T-cell (primary cell): ENCODE measurements at regions not wholly inside any gene's neighbourhood (a gene's known extent, or its start where the extent isn't known, plus 50 kb on each side); places are given as distances from the start of the nearest gene placed in this dataset.

ENCODE experiments used
- ATAC-seq, 4 experiments: fragments of 200-7000 bp in 3 of 4; fragments of 150-1000 bp in 1 of 4; cut with Tn5 transposase; replicated peaks in 1 of 4; 1 replicate in 3 of 4; 2 replicates in 1 of 4; pipeline ENCODE4 v1.10.0; 2021; ENCODE audit warnings: moderate library complexity in 3 of 4, mild to moderate bottlenecking in 2 of 4, moderate number of reproducible peaks in 1 of 4
- CTCF ChIA-PET, 2 donors: fragments of 300-600 bp; sonication (Branson Sonifier 250); formaldehyde crosslinking; loops; one replicate each; lab custom pipeline; 2022; ENCODE audit warnings: antibody characterized with exemption in 2 of 2; lab: Charles Lee
- POLR2A ChIA-PET, 2 donors: fragments of 300-600 bp; sonication (Branson Sonifier 250); formaldehyde crosslinking; loops; one replicate each; lab custom pipeline; 2022; ENCODE audit warnings: antibody characterized with exemption in 2 of 2; lab: Charles Lee
- DNase-seq, 35 experiments: peaks; one replicate each; pipeline versions ENCODE4 v3.0.0 to v3.0.0-alpha.2; 2013 to 2023
- H3K27ac ChIP-seq: one replicate; pipeline ENCODE4 v1.5.1; 2013; ENCODE audit warnings: low read length
- H3K27me3 ChIP-seq, 2 experiments: replicated peaks in 1 of 2; 1 replicate in 1 of 2; 2 replicates in 1 of 2; pipeline versions ENCODE4 v1.6.1 to v1.7.0; 2013; ENCODE audit warnings: low read length in 1 of 2, mixed read lengths in 1 of 2; ENCODE audit not compliant: control insufficient read depth in 2 of 2, insufficient read depth in 2 of 2; ENCODE audit errors: extremely low read depth in 1 of 2
- H3K36me3 ChIP-seq, 2 donors: 1 replicate in 1 of 2; 2 replicates in 1 of 2; pipeline versions ENCODE4 v1.6.1 to v1.7.0; 2013; ENCODE audit warnings: low read length in 1 of 2; ENCODE audit not compliant: control insufficient read depth in 2 of 2, insufficient read depth in 1 of 2; ENCODE audit errors: extremely low read depth in 1 of 2
- H3K4me1 ChIP-seq, 2 experiments: 1 replicate in 1 of 2; 2 replicates in 1 of 2; pipeline versions ENCODE4 v1.6.1 to v1.7.0; 2013; ENCODE audit warnings: low read length in 2 of 2, mixed read lengths in 1 of 2; ENCODE audit not compliant: insufficient read depth in 2 of 2, control insufficient read depth in 1 of 2; ENCODE audit errors: extremely low read depth in 1 of 2
- H3K4me3 ChIP-seq, 2 donors: 1 replicate in 1 of 2; 2 replicates in 1 of 2; pipeline versions ENCODE4 v1.5.1 to v1.7.0; 2013; ENCODE audit warnings: mild to moderate bottlenecking in 2 of 2, low read length in 1 of 2, moderate library complexity in 1 of 2; ENCODE audit not compliant: control insufficient read depth in 1 of 2; ENCODE audit errors: extremely low read depth in 1 of 2
- H3K9me3 ChIP-seq: 2 replicates; pipeline ENCODE4 v1.7.0; 2013
- H3K27ac Mint-ChIP-seq, 2 donors: one replicate each; pipeline ENCODE4 v1.8.0; 2020 to 2021; ENCODE audit warnings: mild to moderate bottlenecking in 2 of 2, mixed read lengths in 2 of 2
- H3K27me3 Mint-ChIP-seq, 2 donors: one replicate each; pipeline ENCODE4 v1.8.0; 2021 to 2022; ENCODE audit warnings: mixed read lengths in 2 of 2
- H3K36me3 Mint-ChIP-seq: one replicate; pipeline ENCODE4 v1.8.0; 2021; ENCODE audit warnings: mixed read lengths
- H3K4me1 Mint-ChIP-seq, 3 donors: one replicate each; pipeline ENCODE4 v1.8.0; 2020 to 2022; ENCODE audit warnings: mixed read lengths in 3 of 3, mild to moderate bottlenecking in 1 of 3
- H3K4me3 Mint-ChIP-seq, 3 donors: one replicate each; pipeline ENCODE4 v1.8.0; 2020 to 2022; ENCODE audit warnings: mild to moderate bottlenecking in 3 of 3, mixed read lengths in 3 of 3, moderate library complexity in 3 of 3
- H3K9me3 Mint-ChIP-seq, 3 donors: one replicate each; pipeline ENCODE4 v1.8.0; 2020 to 2022; ENCODE audit warnings: mixed read lengths in 3 of 3
- WGBS: methylation state at CpG from one replicate; pipeline ENCODE4 v1.1.5; 2013; ENCODE audit warnings: missing lambda C conversion rate; ENCODE audit not compliant: insufficient coverage; 5-methylcytosine and 5-hydroxymethylcytosine counted together

GRCh38 chr15:62934236-62934971 is 108.1 kb upstream of the TPM1 start:
- Histone ChIP-seq H3K27me3 (peaks cover 0 to 16% of the 10 kb centered on the region in 2 experiments), H3K36me3 (no peaks in the 10 kb centered on the region), H3K4me3 (no peak overlapping the region), H3K9me3 (no peaks in the 10 kb centered on the region), H3K4me1 (no peaks in the 10 kb centered on the region), H3K27ac (no peak overlapping the region)
- Mint-ChIP-seq H3K4me3 (no peak overlapping the region), H3K36me3 (no peaks in the 10 kb centered on the region), H3K4me1 (no peaks in the 10 kb centered on the region), H3K27me3 (peaks cover 44 to 49% of the 10 kb centered on the region in 2 donors), H3K9me3 (no peaks in the 10 kb centered on the region), H3K27ac (no peak overlapping the region)
- WGBS, result 81% methylated on average over 5 of the region's 14 CpGs
- CTCF ChIA-PET, result no interaction called here
- no peak for ATAC-seq
- no peak for DNase-seq
- POLR2A ChIA-PET, result no interaction called here

- H3K9me3 Mint-ChIP-seq, result no peaks in the 10 kb centered on the region
- ChIA-PET POLR2A (no interaction called here), CTCF (no interaction called here)
- DNase-seq (no peak), ATAC-seq (no peak)
- H3K36me3 Mint-ChIP-seq, result no peaks in the 10 kb centered on the region
- no peak overlapping the region for H3K4me3 Mint-ChIP-seq
- H3K27me3 Mint-ChIP-seq, result peaks cover 44 to 55% of the 10 kb centered on the region in 2 donors
- no peaks in the 10 kb centered on the region for H3K36me3 ChIP-seq
- H3K4me3 ChIP-seq, result no peak overlapping the region
- 43% methylated on average over 8 of the region's 12 CpGs for WGBS
- no peaks in the 10 kb centered on the region for H3K4me1 Mint-ChIP-seq
- H3K27ac Mint-ChIP-seq, result no peak overlapping the region
- no peaks in the 10 kb centered on the region for H3K4me1 ChIP-seq
- H3K9me3 ChIP-seq, result no peaks in the 10 kb centered on the region
- peaks cover 0 to 16% of the 10 kb centered on the region in 2 experiments for H3K27me3 ChIP-seq
- no peak overlapping the region for H3K27ac ChIP-seq
Observed at GRCh38 chr15:62935300-62936081, 107.1 kb upstream of the TPM1 start.

GRCh38 chr15:62938825-62939224 is 103.7 kb upstream of the TPM1 start:
- CTCF ChIA-PET, result no interaction called here

GRCh38 chr15:62940093-62940754 is 102.3 kb upstream of the TPM1 start:
- 61% methylated on average over 2 of the region's 4 CpGs for WGBS
- Mint-ChIP-seq H3K27ac (no peak overlapping the region), H3K36me3 (no peaks in the 10 kb centered on the region), H3K9me3 (no peaks in the 10 kb centered on the region), H3K27me3 (peaks cover 37 to 44% of the 10 kb centered on the region in 2 donors), H3K4me3 (no peak overlapping the region), H3K4me1 (no peaks in the 10 kb centered on the region)
- Histone ChIP-seq H3K4me1 (no peaks in the 10 kb centered on the region), H3K27ac (no peak overlapping the region), H3K9me3 (no peaks in the 10 kb centered on the region), H3K36me3 (no peaks in the 10 kb centered on the region), H3K4me3 (no peak overlapping the region), H3K27me3 (peaks cover 0 to 21% of the 10 kb centered on the region in 2 experiments)
- POLR2A ChIA-PET, result no interaction called here
- DNase-seq (no peak), ATAC-seq (no peak)
- CTCF ChIA-PET, result no interaction called here

More at GRCh38 chr15:62938825-62939224, 103.7 kb upstream of the TPM1 start:
- H3K27me3 Mint-ChIP-seq, result peaks cover 48 to 58% of the 10 kb centered on the region in 2 donors
- 91% methylated on average over 2 of the region's 3 CpGs for WGBS
- no peak overlapping the region for H3K27ac Mint-ChIP-seq
- Histone ChIP-seq H3K4me1 (no peaks in the 10 kb centered on the region), H3K27ac (no peak overlapping the region), H3K36me3 (no peaks in the 10 kb centered on the region), H3K9me3 (no peaks in the 10 kb centered on the region), H3K27me3 (peaks cover 0 to 25% of the 10 kb centered on the region in 2 experiments), H3K4me3 (no peak overlapping the region)
- no peak for DNase-seq
- no peak for ATAC-seq
- no peaks in the 10 kb centered on the region for H3K36me3 Mint-ChIP-seq
- H3K4me3 Mint-ChIP-seq, result no peak overlapping the region
- POLR2A ChIA-PET, result no interaction called here
- no peaks in the 10 kb centered on the region for H3K4me1 Mint-ChIP-seq
- H3K9me3 Mint-ChIP-seq, result no peaks in the 10 kb centered on the region

- DNase-seq (no peak), ATAC-seq (no peak)
- peaks cover 34 to 39% of the 10 kb centered on the region in 2 donors for H3K27me3 Mint-ChIP-seq
- Histone ChIP-seq H3K36me3 (no peaks in the 10 kb centered on the region), H3K4me3 (no peak overlapping the region), H3K27me3 (peaks cover 0 to 16% of the 10 kb centered on the region in 2 experiments), H3K27ac (no peak overlapping the region), H3K9me3 (no peaks in the 10 kb centered on the region), H3K4me1 (no peaks in the 10 kb centered on the region)
- no peak overlapping the region for H3K27ac Mint-ChIP-seq
- H3K36me3 Mint-ChIP-seq, result no peaks in the 10 kb centered on the region
- CTCF ChIA-PET, result no interaction called here
- H3K4me3 Mint-ChIP-seq, result no peak overlapping the region
- H3K9me3 Mint-ChIP-seq, result no peaks in the 10 kb centered on the region
- 63% methylated on average over 11 of the region's 11 CpGs for WGBS
- POLR2A ChIA-PET, result no interaction called here
- no peaks in the 10 kb centered on the region for H3K4me1 Mint-ChIP-seq
Observed at GRCh38 chr15:62940755-62941361, 101.7 kb upstream of the TPM1 start.

- Mint-ChIP-seq H3K4me1 (no peaks in the 10 kb centered on the region), H3K27ac (no peak overlapping the region), H3K36me3 (no peaks in the 10 kb centered on the region), H3K27me3 (peaks cover 27 to 35% of the 10 kb centered on the region in 2 donors), H3K4me3 (no peak overlapping the region), H3K9me3 (no peaks in the 10 kb centered on the region)
- no peak overlapping the region for H3K4me3 ChIP-seq
- no peaks in the 10 kb centered on the region for H3K9me3 ChIP-seq
- ChIA-PET CTCF (no interaction called here), POLR2A (no interaction called here)
- H3K27me3 ChIP-seq, result peaks cover 0 to 16% of the 10 kb centered on the region in 2 experiments
- H3K36me3 ChIP-seq, result no peaks in the 10 kb centered on the region
- ATAC-seq (no peak), DNase-seq (no peak)
- no peaks in the 10 kb centered on the region for H3K4me1 ChIP-seq
- no peak overlapping the region for H3K27ac ChIP-seq
Observed at GRCh38 chr15:62941699-62942098, 100.8 kb upstream of the TPM1 start.
